ENCODE measurements at regions not wholly inside any gene's neighbourhood (a gene's known extent, or its start where the extent isn't known, plus 50 kb on each side); places are given as distances from the start of the nearest gene placed in this dataset.
"Not testable (repeated sequence)": the region's sequence is repeated elsewhere in the genome, so short reads cannot be mapped to it uniquely, and the experiment has no call there.

- DNase-seq: no peak
Observed at GRCh38 chr20:52426856-52427255, 235.3 kb upstream of the ZFP64 start.

- no peak for DNase-seq
Observed at GRCh38 chr20:52425701-52426100, 234.1 kb upstream of the ZFP64 start.

- peak; percentile 3 for DNase-seq
Observed at GRCh38 chr20:52425253-52425652, 233.7 kb upstream of the ZFP64 start.

DNA sequence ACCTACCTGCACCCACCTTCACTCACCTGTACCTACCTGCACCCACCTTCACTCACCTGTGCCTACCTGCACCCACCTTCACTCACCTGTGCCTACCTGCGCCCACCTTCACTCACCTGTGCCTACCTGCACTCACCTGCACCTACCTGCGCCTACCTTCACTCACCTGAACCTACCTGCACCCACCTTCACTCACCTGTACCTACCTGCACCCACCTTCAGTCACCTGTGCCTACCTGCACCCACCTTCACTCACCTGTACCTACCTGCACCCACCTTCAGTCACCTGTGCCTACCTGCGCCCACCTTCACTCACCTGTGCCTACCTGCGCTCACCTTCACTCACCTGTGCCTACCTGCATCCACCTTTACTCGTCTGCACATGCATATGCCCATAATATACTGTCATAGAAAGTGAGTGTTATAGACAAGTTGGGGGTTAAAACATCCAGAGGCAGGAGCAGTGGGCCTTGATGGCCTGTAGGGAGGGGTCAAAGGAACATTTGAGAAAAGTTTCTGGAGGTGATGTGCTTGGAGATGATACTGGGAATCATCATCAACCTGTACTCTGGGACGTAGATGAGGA lies 232.9 kb upstream of the ZFP64 start:
- not testable (repeated sequence) for DNase-seq

GRCh38 chr20:52423536-52424140 lies 232.1 kb upstream of the ZFP64 start:
- DNase-seq: not testable (repeated sequence)

GRCh38 chr20:52422574-52423336 lies 231.2 kb upstream of the ZFP64 start:
- peak; percentile 37 for DNase-seq

DNA sequence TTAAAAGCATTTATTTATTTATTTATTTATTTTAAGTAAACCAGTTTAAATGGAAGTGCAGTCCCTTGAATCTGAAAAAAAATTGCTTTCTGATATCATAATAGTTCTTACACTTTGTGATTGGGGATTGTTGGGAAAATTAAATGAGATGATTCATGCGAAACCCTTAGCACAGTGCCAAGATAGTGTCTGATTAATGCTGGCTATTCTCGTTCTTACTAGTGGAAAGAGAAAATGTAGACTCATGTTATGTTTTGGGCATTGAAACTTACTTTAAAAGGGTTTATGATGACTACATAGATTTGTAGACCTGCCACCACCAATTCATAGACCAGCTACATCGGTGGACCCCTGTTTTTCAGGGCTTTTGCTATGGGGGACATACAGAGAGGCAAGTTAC lies 229.2 kb upstream of the ZFP64 start:
- no peak for DNase-seq

- no peak for DNase-seq
Observed at GRCh38 chr20:52419205-52419604, 227.6 kb upstream of the ZFP64 start.

- no peak for DNase-seq
Observed at GRCh38 chr20:52416953-52417352, 225.4 kb upstream of the ZFP64 start.

- no peak for DNase-seq
Observed at GRCh38 chr20:52411611-52412010, 220.0 kb upstream of the ZFP64 start.

DNA sequence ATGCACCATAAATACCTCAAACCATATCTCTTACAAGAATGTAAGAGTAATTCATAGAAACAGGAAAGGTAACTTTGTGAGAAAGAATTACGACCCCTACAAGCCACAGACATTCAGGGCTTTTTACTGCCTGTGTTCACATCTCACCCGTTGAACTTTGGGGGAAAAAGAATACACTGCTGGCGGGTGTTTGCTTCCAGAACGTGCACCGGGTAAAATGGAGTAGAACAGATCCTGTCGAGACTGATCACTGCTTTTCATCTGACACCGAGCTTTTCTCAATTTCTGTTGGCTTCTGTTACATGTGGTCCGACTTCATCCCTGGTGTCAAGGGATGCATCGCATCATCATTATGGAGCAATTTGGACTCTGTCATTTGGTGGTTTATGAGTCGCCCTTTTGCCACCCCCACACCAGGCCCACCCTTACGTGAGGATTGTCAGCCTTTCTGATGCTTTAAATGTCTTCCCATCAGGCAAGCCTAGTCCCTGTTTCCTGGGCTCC lies 219.2 kb upstream of the ZFP64 start:
- DNase-seq: no peak

- peak; percentile 64 for DNase-seq
Observed at GRCh38 chr20:52410182-52410647, 218.6 kb upstream of the ZFP64 start.

DNA sequence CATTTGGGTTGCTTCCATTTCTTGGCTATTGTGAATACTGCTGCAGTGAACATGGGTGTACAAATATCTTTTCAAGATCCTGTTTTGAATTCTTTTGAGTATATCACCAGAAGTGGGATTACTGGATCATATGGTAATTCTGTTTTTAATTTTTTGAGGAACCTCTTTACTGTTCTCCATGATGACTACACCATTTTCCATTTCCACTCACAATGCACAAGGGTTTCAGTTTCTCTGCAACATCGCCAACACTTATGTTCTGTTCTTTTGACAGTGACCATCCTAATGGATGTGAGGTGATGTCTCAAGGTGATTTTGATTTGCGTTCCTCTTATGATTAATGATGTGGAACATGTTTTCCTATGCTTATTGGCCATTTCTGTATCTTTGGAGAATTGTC lies 214.4 kb upstream of the ZFP64 start:
- no peak for DNase-seq

DNA sequence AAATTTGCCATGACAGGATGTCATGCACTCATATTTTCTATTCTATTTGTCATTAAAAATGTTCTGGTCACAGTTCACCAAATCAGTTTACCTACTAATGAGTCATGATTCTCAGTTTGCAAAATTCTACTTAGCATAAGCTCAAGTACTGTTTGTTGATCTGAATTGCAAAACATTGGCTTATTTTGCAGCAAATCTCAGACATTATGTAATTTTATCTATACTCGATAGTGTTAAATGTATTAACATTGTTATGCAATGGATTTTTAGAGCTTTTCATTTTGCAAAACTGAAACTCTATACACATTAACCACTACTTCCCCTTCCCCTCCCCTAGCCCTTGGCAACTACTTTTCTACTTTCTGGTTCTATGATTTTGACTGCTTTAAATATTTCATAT lies 213.8 kb upstream of the ZFP64 start:
- peak; percentile 27 for DNase-seq

- no peak for DNase-seq
Observed at GRCh38 chr20:52404671-52405070, 213.1 kb upstream of the ZFP64 start.

- DNase-seq: no peak
Observed at GRCh38 chr20:52402950-52403349, 211.4 kb upstream of the ZFP64 start.

DNA sequence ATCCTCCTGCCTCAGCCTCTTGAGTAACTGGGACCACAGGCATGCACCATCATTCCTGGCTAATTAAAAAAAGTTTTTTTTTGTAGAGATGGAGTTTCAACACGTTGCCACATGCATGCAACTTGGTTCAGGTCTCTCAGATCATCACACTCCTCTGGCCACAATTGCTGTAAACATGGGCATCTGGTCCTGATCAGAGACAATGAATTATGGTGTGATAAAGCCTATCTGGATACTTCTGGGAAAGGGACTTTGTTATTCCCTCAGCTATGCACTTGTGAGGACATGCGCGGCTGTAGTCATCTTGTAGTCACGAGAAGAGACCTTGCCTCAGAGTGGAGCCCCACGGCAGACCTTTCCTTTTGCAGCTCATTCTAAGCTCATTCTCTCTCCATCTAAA lies 210.9 kb upstream of the ZFP64 start:
- no peak for DNase-seq

GRCh38 chr20:52401431-52401830 lies 209.9 kb upstream of the ZFP64 start:
- no peak for DNase-seq

DNA sequence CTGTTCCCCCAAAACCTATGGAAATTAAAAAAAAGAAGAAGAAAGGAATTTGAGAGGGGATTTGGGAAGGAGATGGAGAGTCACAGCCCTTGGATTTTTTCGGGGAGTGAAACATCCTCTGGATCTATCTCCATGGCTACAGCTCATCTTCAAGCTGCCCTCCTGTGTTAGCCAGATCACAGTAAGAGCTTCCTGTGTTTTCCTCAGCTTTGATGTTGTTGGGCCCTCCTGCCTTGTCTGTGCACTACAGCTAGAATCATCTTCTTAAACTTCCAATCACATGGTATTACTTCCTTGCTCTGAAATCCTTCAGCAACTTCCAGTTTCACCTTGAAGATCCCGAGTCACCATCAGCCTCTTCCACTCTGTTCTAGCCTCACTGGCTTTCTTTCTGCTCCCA lies 207.8 kb upstream of the ZFP64 start:
- no peak for DNase-seq

GRCh38 chr20:52389606-52390005 lies 198.0 kb upstream of the ZFP64 start:
- DNase-seq: no peak

- DNase-seq: no peak
Observed at GRCh38 chr20:52383995-52384621, 192.5 kb upstream of the ZFP64 start.

- DNase-seq: no peak
Observed at GRCh38 chr20:52382933-52383332, 191.4 kb upstream of the ZFP64 start.

GRCh38 chr20:52379723-52380336 lies 188.3 kb upstream of the ZFP64 start:
- peak; percentile 31 for DNase-seq

Measured in hematopoietic multipotent progenitor cell treated with erythropoietin and hydrocortisone succinate and interleukin-3 and kit ligand, for 4 days (in vitro differentiated cells).